ENCODE measurements at regions not wholly inside any gene's neighbourhood (a gene's known extent, or its start where the extent isn't known, plus 50 kb on each side); places are given as distances from the start of the nearest gene placed in this dataset.

DNA sequence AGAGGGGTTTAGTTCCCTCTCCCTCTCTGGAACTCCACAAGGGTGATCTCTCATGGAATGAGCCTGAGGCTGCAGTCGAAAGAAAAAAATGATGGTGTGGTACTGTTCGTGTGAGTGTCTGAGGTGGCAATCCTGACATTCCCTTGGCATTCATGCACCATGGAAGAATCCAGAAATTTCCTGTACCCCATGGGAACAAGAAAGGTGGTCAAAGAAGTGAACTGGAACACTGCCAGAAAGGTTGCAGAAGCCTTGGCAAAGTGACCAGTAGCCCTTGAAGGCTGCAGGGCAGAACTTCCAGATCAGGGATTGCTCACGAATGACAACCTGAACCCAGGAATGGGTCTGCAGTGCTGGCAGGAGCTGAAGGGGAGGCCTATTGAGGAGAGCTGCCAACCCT, 394.7 kb downstream of the CD83 start:
- TF ChIP-seq EZH2 (IDR thresholded peaks at IDR 0.05; ENCODE audit: borderline replicate concordance, insufficient read depth, low read length, poor library complexity, severe bottlenecking) (no peak), POLR2AphosphoS5 (IDR thresholded peaks at IDR 0.05) (no peak), TAF1 (IDR thresholded peaks at IDR 0.05; ENCODE audit: low read depth) (no peak), SMC3 (conservative IDR thresholded peaks at IDR 0.05; ENCODE audit: poor library complexity) (no peak), RAD21 (conservative IDR thresholded peaks at IDR 0.05) (no peak), MXI1 (conservative IDR thresholded peaks at IDR 0.05; ENCODE audit: poor library complexity, severe bottlenecking) (no peak), EP300 (conservative IDR thresholded peaks at IDR 0.05; ENCODE audit: poor library complexity, severe bottlenecking) (no peak)
- TF ChIP-seq, protein P1, sequence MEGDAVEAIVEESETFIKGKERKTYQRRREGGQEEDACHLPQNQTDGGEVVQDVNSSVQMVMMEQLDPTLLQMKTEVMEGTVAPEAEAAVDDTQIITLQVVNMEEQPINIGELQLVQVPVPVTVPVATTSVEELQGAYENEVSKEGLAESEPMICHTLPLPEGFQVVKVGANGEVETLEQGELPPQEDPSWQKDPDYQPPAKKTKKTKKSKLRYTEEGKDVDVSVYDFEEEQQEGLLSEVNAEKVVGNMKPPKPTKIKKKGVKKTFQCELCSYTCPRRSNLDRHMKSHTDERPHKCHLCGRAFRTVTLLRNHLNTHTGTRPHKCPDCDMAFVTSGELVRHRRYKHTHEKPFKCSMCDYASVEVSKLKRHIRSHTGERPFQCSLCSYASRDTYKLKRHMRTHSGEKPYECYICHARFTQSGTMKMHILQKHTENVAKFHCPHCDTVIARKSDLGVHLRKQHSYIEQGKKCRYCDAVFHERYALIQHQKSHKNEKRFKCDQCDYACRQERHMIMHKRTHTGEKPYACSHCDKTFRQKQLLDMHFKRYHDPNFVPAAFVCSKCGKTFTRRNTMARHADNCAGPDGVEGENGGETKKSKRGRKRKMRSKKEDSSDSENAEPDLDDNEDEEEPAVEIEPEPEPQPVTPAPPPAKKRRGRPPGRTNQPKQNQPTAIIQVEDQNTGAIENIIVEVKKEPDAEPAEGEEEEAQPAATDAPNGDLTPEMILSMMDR (IDR thresholded peaks at IDR 0.05; ENCODE audit: poor library complexity, severe bottlenecking): no peak
- TF ChIP-seq, protein P2, sequence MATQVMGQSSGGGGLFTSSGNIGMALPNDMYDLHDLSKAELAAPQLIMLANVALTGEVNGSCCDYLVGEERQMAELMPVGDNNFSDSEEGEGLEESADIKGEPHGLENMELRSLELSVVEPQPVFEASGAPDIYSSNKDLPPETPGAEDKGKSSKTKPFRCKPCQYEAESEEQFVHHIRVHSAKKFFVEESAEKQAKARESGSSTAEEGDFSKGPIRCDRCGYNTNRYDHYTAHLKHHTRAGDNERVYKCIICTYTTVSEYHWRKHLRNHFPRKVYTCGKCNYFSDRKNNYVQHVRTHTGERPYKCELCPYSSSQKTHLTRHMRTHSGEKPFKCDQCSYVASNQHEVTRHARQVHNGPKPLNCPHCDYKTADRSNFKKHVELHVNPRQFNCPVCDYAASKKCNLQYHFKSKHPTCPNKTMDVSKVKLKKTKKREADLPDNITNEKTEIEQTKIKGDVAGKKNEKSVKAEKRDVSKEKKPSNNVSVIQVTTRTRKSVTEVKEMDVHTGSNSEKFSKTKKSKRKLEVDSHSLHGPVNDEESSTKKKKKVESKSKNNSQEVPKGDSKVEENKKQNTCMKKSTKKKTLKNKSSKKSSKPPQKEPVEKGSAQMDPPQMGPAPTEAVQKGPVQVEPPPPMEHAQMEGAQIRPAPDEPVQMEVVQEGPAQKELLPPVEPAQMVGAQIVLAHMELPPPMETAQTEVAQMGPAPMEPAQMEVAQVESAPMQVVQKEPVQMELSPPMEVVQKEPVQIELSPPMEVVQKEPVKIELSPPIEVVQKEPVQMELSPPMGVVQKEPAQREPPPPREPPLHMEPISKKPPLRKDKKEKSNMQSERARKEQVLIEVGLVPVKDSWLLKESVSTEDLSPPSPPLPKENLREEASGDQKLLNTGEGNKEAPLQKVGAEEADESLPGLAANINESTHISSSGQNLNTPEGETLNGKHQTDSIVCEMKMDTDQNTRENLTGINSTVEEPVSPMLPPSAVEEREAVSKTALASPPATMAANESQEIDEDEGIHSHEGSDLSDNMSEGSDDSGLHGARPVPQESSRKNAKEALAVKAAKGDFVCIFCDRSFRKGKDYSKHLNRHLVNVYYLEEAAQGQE (IDR thresholded peaks at IDR 0.05; ENCODE audit: borderline replicate concordance): no peak
- Histone ChIP-seq H3F3A (ENCODE audit: insufficient read depth, low read length, poor library complexity, severe bottlenecking) (no peaks in the 10 kb centered on the region), H3K36me3 (ENCODE audit: insufficient read depth, low read length) (no peaks in the 10 kb centered on the region), H4K20me1 (ENCODE audit: insufficient read depth) (no peaks in the 10 kb centered on the region), H3K9me3 (ENCODE audit: low read length) (no peaks in the 10 kb centered on the region), H2AFZ (ENCODE audit: low read depth, low read length) (no peak overlapping the region), H3K9ac (ENCODE audit: low read length) (no peak overlapping the region), H3K4me3 (ENCODE audit: low read length) (no peak overlapping the region), H3K4me2 (ENCODE audit: low read length) (no peak overlapping the region), H3K79me2 (replicated peaks; ENCODE audit: insufficient read depth, low read length) (no peaks in the 10 kb centered on the region), H3K27ac (ENCODE audit: low read length) (no peak overlapping the region), H3K27me3 (ENCODE audit: insufficient read depth, low read depth, low read length) (no peaks in the 10 kb centered on the region), H3K9me2 (ENCODE audit: insufficient read depth, low read length) (no peaks in the 10 kb centered on the region)

DNA sequence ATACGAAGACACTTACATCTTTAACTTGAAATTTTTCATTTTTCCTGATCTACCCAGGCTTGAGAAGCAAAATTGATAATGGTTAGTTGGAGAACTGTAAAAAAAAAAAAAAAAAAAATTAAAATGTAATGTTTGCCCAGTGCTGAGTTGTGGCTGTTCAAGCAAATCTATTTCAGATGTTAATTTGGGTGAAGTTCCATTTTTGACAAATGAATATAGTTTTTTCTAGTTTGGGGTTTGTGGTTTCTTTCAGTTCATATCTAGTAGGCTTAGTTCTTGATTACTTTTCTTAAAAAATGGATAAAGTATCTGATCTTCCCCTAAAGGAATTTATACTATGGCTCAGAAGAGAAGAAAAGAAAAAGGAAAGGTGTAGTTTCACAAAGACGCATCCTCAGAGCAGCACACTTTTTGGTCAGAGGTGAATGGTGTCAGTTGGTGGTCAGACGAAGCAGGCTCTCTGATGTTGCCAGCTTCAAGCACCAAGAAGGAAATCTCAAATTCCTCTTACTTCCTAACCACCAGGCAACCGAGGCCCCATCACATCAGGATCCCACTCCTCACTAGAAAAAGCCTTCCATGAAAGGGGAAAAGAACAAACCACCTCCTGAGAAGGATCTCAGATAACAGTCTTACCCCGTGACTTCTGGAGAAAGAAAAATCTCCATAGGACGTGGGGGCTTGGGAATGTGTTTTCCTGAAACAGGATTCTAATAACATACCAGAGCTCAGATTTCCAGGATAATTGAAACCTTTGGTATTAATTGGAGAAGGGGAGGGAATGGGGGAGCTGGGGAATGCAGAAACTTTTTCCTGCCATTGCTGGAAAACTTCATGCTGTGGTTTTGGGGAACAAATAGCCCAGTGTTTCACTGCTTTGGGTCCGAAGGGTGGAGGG, 396.2 kb downstream of the CD83 start:
- Histone ChIP-seq H4K20me1 (ENCODE audit: insufficient read depth) (no peaks in the 10 kb centered on the region), H3K9me2 (ENCODE audit: insufficient read depth, low read length) (no peaks in the 10 kb centered on the region), H3K36me3 (ENCODE audit: insufficient read depth, low read length) (no peaks in the 10 kb centered on the region), H2AFZ (ENCODE audit: low read depth, low read length) (no peak overlapping the region), H3K9me3 (ENCODE audit: low read length) (no peaks in the 10 kb centered on the region), H3K4me3 (ENCODE audit: low read length) (no peak overlapping the region), H3K27ac (ENCODE audit: low read length) (no peak overlapping the region), H3K9ac (ENCODE audit: low read length) (no peak overlapping the region), H3K79me2 (replicated peaks; ENCODE audit: insufficient read depth, low read length) (no peaks in the 10 kb centered on the region), H3K4me2 (ENCODE audit: low read length) (no peak overlapping the region), H3F3A (ENCODE audit: insufficient read depth, low read length, poor library complexity, severe bottlenecking) (no peaks in the 10 kb centered on the region), H3K27me3 (ENCODE audit: insufficient read depth, low read depth, low read length) (no peaks in the 10 kb centered on the region)
- TF ChIP-seq EZH2 (IDR thresholded peaks at IDR 0.05; ENCODE audit: borderline replicate concordance, insufficient read depth, low read length, poor library complexity, severe bottlenecking): no peak
- no peak for TF ChIP-seq RAD21 (conservative IDR thresholded peaks at IDR 0.05)
- TF ChIP-seq TAF1 (IDR thresholded peaks at IDR 0.05; ENCODE audit: low read depth): no peak
- no peak for TF ChIP-seq MXI1 (conservative IDR thresholded peaks at IDR 0.05; ENCODE audit: poor library complexity, severe bottlenecking)
- no peak for TF ChIP-seq EP300 (conservative IDR thresholded peaks at IDR 0.05; ENCODE audit: poor library complexity, severe bottlenecking)
- no peak for TF ChIP-seq POLR2AphosphoS5 (IDR thresholded peaks at IDR 0.05)
- TF ChIP-seq, protein P2 (IDR thresholded peaks at IDR 0.05; ENCODE audit: borderline replicate concordance): no peak
- no peak for TF ChIP-seq SMC3 (conservative IDR thresholded peaks at IDR 0.05; ENCODE audit: poor library complexity)
- TF ChIP-seq, protein P1 (IDR thresholded peaks at IDR 0.05; ENCODE audit: poor library complexity, severe bottlenecking): no peak
